CD4-positive, alpha-beta memory T cell (primary cell): ENCODE measurements at regions not wholly inside any gene's neighbourhood (a gene's known extent, or its start where the extent isn't known, plus 50 kb on each side); places are given as distances from the start of the nearest gene placed in this dataset.

ENCODE experiments used
- CTCF ChIA-PET: fragments of 350-600 bp; sonication (Branson Sonifier 250); formaldehyde crosslinking; loops from one replicate; lab custom pipeline; 2021; ENCODE audit warnings: inconsistent platforms; ENCODE audit not compliant: partially characterized antibody; lab: Charles Lee
- POLR2A ChIA-PET: fragments of 350-600 bp; sonication (Branson Sonifier 250); formaldehyde crosslinking; loops from one replicate; lab custom pipeline; 2021; ENCODE audit not compliant: partially characterized antibody; lab: Charles Lee
- DNase-seq, 5 donors: peaks; one replicate each; pipeline versions ENCODE4 v3.0.0 to v3.0.0-alpha.2; 2020 to 2022; ENCODE audit warnings: mixed read lengths in 1 of 5
- H3K27ac ChIP-seq: one replicate; pipeline ENCODE4 v1.7.0; 2013; ENCODE audit warnings: low read depth, low read length
- H3K27me3 ChIP-seq: 2 replicates; pipeline ENCODE4 v1.7.0; 2013; ENCODE audit warnings: mild to moderate bottlenecking, low read length, moderate library complexity; ENCODE audit not compliant: insufficient read depth
- H3K36me3 ChIP-seq: 2 replicates; pipeline ENCODE4 v1.7.0; 2013; ENCODE audit warnings: mild to moderate bottlenecking, low read length, moderate library complexity; ENCODE audit not compliant: insufficient read depth
- H3K4me1 ChIP-seq: 2 replicates; pipeline ENCODE4 v1.7.0; 2013; ENCODE audit warnings: mild to moderate bottlenecking, low read length, moderate library complexity; ENCODE audit not compliant: insufficient read depth
- H3K4me3 ChIP-seq, 2 donors: one replicate each; pipeline ENCODE4 v1.7.0; 2013; ENCODE audit warnings: low read length in 2 of 2, mild to moderate bottlenecking in 1 of 2
- H3K9me3 ChIP-seq, 2 donors: one replicate each; pipeline ENCODE4 v1.7.0; 2013; ENCODE audit warnings: low read length in 2 of 2, control low read depth in 1 of 2; ENCODE audit not compliant: control insufficient read depth in 1 of 2
- H3K27ac Mint-ChIP-seq, 7 donors: one replicate each; pipeline ENCODE4 v1.8.0; 2020 to 2021; ENCODE audit warnings: mixed read lengths in 7 of 7, mild to moderate bottlenecking in 6 of 7, inconsistent platforms in 3 of 7, moderate library complexity in 3 of 7
- H3K27me3 Mint-ChIP-seq, 2 donors: one replicate each; pipeline ENCODE4 v1.8.0; 2020 to 2021; ENCODE audit warnings: mixed read lengths in 2 of 2
- H3K36me3 Mint-ChIP-seq, 2 donors: one replicate each; pipeline ENCODE4 v1.8.0; 2020 to 2021; ENCODE audit warnings: mixed read lengths in 2 of 2, inconsistent platforms in 1 of 2, mild to moderate bottlenecking in 1 of 2
- H3K4me1 Mint-ChIP-seq, 4 donors: one replicate each; pipeline ENCODE4 v1.8.0; 2020 to 2021; ENCODE audit warnings: mixed read lengths in 4 of 4, mild to moderate bottlenecking in 1 of 4
- H3K4me3 Mint-ChIP-seq, 8 donors: one replicate each; pipeline ENCODE4 v1.8.0; 2020 to 2021; ENCODE audit warnings: mixed read lengths in 8 of 8, mild to moderate bottlenecking in 7 of 8, moderate library complexity in 6 of 8, inconsistent platforms in 3 of 8
- H3K9me3 Mint-ChIP-seq, 8 donors: one replicate each; pipeline ENCODE4 v1.8.0; 2020 to 2021; ENCODE audit warnings: mixed read lengths in 8 of 8, mild to moderate bottlenecking in 5 of 8, inconsistent platforms in 3 of 8, moderate library complexity in 1 of 8
- intact Hi-C: fragments of 100-400 bp; cut with micrococcal nuclease; formaldehyde crosslinking; loops from one replicate; pipeline ENCODE4 v1.15.1; 2023

- Histone ChIP-seq H3K9me3 (peaks cover 0 to 3% of the 10 kb centered on the region in 2 donors), H3K36me3 (no peaks in the 10 kb centered on the region), H3K4me3 (no peak overlapping the region), H3K4me1 (no peaks in the 10 kb centered on the region), H3K27ac (no peak overlapping the region), H3K27me3 (no peaks in the 10 kb centered on the region)
- Mint-ChIP-seq H3K4me3 (no peak overlapping the region), H3K4me1 (no peaks in the 10 kb centered on the region), H3K27ac (no peak overlapping the region), H3K36me3 (no peaks in the 10 kb centered on the region), H3K27me3 (no peaks in the 10 kb centered on the region), H3K9me3 (peaks cover 0 to 14% (median 3%) of the 10 kb centered on the region in 8 donors)
- ChIA-PET POLR2A (no interaction called here), CTCF (no interaction called here)
- intact Hi-C loops, result no loop called here
- no peak for DNase-seq
Measured at GRCh38 chr5:3131161-3131560, 379.7 kb upstream of the IRX2 start.

- H3K4me3 ChIP-seq, result no peak overlapping the region
- CTCF ChIA-PET, result no interaction called here
- H3K27me3 ChIP-seq, result no peaks in the 10 kb centered on the region
- Mint-ChIP-seq H3K9me3 (peaks cover 0 to 14% (median under 1%) of the 10 kb centered on the region in 8 donors), H3K36me3 (no peaks in the 10 kb centered on the region), H3K27me3 (no peaks in the 10 kb centered on the region), H3K4me1 (no peaks in the 10 kb centered on the region), H3K27ac (no peak overlapping the region), H3K4me3 (no peak overlapping the region)
- no peak for DNase-seq
- POLR2A ChIA-PET, result no interaction called here
- no peaks in the 10 kb centered on the region for H3K36me3 ChIP-seq
- intact Hi-C loops, result no loop called here
- H3K9me3 ChIP-seq, result peaks cover 0 to 3% of the 10 kb centered on the region in 2 donors
- no peaks in the 10 kb centered on the region for H3K4me1 ChIP-seq
- H3K27ac ChIP-seq, result no peak overlapping the region
Measured at GRCh38 chr5:3129252-3129651, 377.8 kb upstream of the IRX2 start.

GRCh38 chr5:3127423-3127911 lies 376.0 kb upstream of the IRX2 start:
- Mint-ChIP-seq H3K27me3 (no peaks in the 10 kb centered on the region), H3K4me3 (no peak overlapping the region), H3K27ac (no peak overlapping the region), H3K4me1 (no peaks in the 10 kb centered on the region), H3K36me3 (no peaks in the 10 kb centered on the region), H3K9me3 (peaks cover 0 to 14% (median 0%) of the 10 kb centered on the region in 8 donors)
- ChIA-PET CTCF (no interaction called here), POLR2A (no interaction called here)
- Histone ChIP-seq H3K9me3 (peaks cover 0 to 3% of the 10 kb centered on the region in 2 donors), H3K4me3 (no peak overlapping the region), H3K27me3 (no peaks in the 10 kb centered on the region), H3K36me3 (no peaks in the 10 kb centered on the region), H3K27ac (no peak overlapping the region), H3K4me1 (no peaks in the 10 kb centered on the region)
- no peak for DNase-seq
- intact Hi-C loops, result no loop called here

- POLR2A ChIA-PET, result no interaction called here
- intact Hi-C loops, result no loop called here
- no peak overlapping the region for H3K27ac ChIP-seq
Measured at GRCh38 chr5:3126639-3127038, 375.2 kb upstream of the IRX2 start.

GRCh38 chr5:3124410-3124809 lies 372.9 kb upstream of the IRX2 start:
- peaks cover 0 to 3% of the 10 kb centered on the region in 2 donors for H3K9me3 ChIP-seq
- POLR2A ChIA-PET, result no interaction called here
- CTCF ChIA-PET, result no interaction called here
- H3K4me1 Mint-ChIP-seq, result no peaks in the 10 kb centered on the region
- H3K27me3 ChIP-seq, result no peaks in the 10 kb centered on the region
- no peaks in the 10 kb centered on the region for H3K36me3 Mint-ChIP-seq
- no peak overlapping the region for H3K4me3 ChIP-seq
- H3K36me3 ChIP-seq, result no peaks in the 10 kb centered on the region
- intact Hi-C loops, result no loop called here
- H3K4me3 Mint-ChIP-seq, result no peak overlapping the region
- H3K9me3 Mint-ChIP-seq, result peaks cover 0 to 3% (median 0%) of the 10 kb centered on the region in 8 donors
- H3K4me1 ChIP-seq, result no peaks in the 10 kb centered on the region
- H3K27me3 Mint-ChIP-seq, result peaks cover 0 to 2% of the 10 kb centered on the region in 2 donors
- DNase-seq, result no peak
- H3K27ac Mint-ChIP-seq, result no peak overlapping the region
- no peak overlapping the region for H3K27ac ChIP-seq

More at GRCh38 chr5:3126639-3127038, 375.2 kb upstream of the IRX2 start:
- Mint-ChIP-seq H3K9me3 (peaks cover 0 to 14% (median 0%) of the 10 kb centered on the region in 8 donors), H3K4me3 (no peak overlapping the region), H3K27ac (no peak overlapping the region), H3K4me1 (no peaks in the 10 kb centered on the region), H3K27me3 (peaks cover 0 to 1% of the 10 kb centered on the region in 2 donors), H3K36me3 (no peaks in the 10 kb centered on the region)
- Histone ChIP-seq H3K9me3 (peaks cover 0 to 3% of the 10 kb centered on the region in 2 donors), H3K36me3 (no peaks in the 10 kb centered on the region), H3K4me3 (no peak overlapping the region), H3K27me3 (no peaks in the 10 kb centered on the region), H3K4me1 (no peaks in the 10 kb centered on the region)
- CTCF ChIA-PET, result no interaction called here
- DNase-seq, result no peak

- ChIA-PET CTCF (no interaction called here), POLR2A (no interaction called here)
- DNase-seq, result no peak
- Mint-ChIP-seq H3K36me3 (no peaks in the 10 kb centered on the region), H3K9me3 (peaks cover 0 to 3% (median 0%) of the 10 kb centered on the region in 8 donors), H3K4me1 (no peaks in the 10 kb centered on the region), H3K4me3 (no peak overlapping the region), H3K27me3 (peaks cover 3 to 5% of the 10 kb centered on the region in 2 donors), H3K27ac (no peak overlapping the region)
- intact Hi-C loops, result no loop called here
- Histone ChIP-seq H3K9me3 (peaks cover 0 to 3% of the 10 kb centered on the region in 2 donors), H3K27ac (no peak overlapping the region), H3K36me3 (no peaks in the 10 kb centered on the region), H3K4me3 (no peak overlapping the region), H3K4me1 (no peaks in the 10 kb centered on the region), H3K27me3 (no peaks in the 10 kb centered on the region)
Measured at GRCh38 chr5:3123763-3124157, 372.3 kb upstream of the IRX2 start.

- ChIA-PET POLR2A (no interaction called here), CTCF (no interaction called here)
- H3K27ac Mint-ChIP-seq, result no peak overlapping the region
- Histone ChIP-seq H3K27me3 (no peaks in the 10 kb centered on the region), H3K9me3 (peaks cover 0 to 3% of the 10 kb centered on the region in 2 donors), H3K36me3 (no peaks in the 10 kb centered on the region), H3K4me1 (no peaks in the 10 kb centered on the region), H3K27ac (no peak overlapping the region), H3K4me3 (no peak overlapping the region)
- H3K9me3 Mint-ChIP-seq, result no peaks in the 10 kb centered on the region
- no peaks in the 10 kb centered on the region for H3K4me1 Mint-ChIP-seq
- H3K36me3 Mint-ChIP-seq, result no peaks in the 10 kb centered on the region
- peaks cover 3 to 7% of the 10 kb centered on the region in 2 donors for H3K27me3 Mint-ChIP-seq
- intact Hi-C loops, result no loop called here
- no peak for DNase-seq
- no peak overlapping the region for H3K4me3 Mint-ChIP-seq
Measured at GRCh38 chr5:3122985-3123762, 371.7 kb upstream of the IRX2 start.
